Natural killer cell (primary cell): ENCODE measurements at regions not wholly inside any gene's neighbourhood (a gene's known extent, or its start where the extent isn't known, plus 50 kb on each side); places are given as distances from the start of the nearest gene placed in this dataset.

Experiments
- ATAC-seq, 3 donors: fragments of 150-1000 bp in 2 of 3; fragments of 200-7000 bp in 1 of 3; cut with Tn5 transposase; 1 replicate in 1 of 3; 2 replicates in 2 of 3; pipeline ENCODE4 v1.10.0; 2021; ENCODE audit warnings: mild to moderate bottlenecking in 2 of 3, moderate library complexity in 2 of 3
- DNase-seq, 2 donors: peaks; one replicate each; pipeline versions ENCODE4 v3.0.0 to v3.0.0-alpha.2; 2013 to 2021; ENCODE audit warnings: mixed read lengths in 1 of 2
- H3K27ac ChIP-seq: one replicate; pipeline ENCODE4 v1.5.1; 2013; ENCODE audit warnings: mild to moderate bottlenecking, low read length
- H3K27me3 ChIP-seq: one replicate; pipeline ENCODE4 v1.6.1; 2013; ENCODE audit warnings: low read length; ENCODE audit not compliant: control insufficient read depth, insufficient read depth
- H3K36me3 ChIP-seq: one replicate; pipeline ENCODE4 v1.6.1; 2013; ENCODE audit warnings: low read length; ENCODE audit not compliant: control insufficient read depth, insufficient read depth
- H3K4me1 ChIP-seq: one replicate; pipeline ENCODE4 v1.6.1; 2013; ENCODE audit warnings: low read length; ENCODE audit not compliant: control insufficient read depth, insufficient read depth
- H3K4me3 ChIP-seq: one replicate; pipeline ENCODE4 v1.5.1; 2013; ENCODE audit warnings: low read length
- H3K9me3 ChIP-seq: one replicate; pipeline ENCODE4 v1.6.1; 2013; ENCODE audit warnings: low read length; ENCODE audit not compliant: control insufficient read depth, insufficient read depth
- H3K27ac Mint-ChIP-seq, 2 donors: one replicate each; pipeline ENCODE4 v1.8.0; 2022; ENCODE audit warnings: mild to moderate bottlenecking in 2 of 2, mixed read lengths in 2 of 2, moderate library complexity in 1 of 2
- H3K27me3 Mint-ChIP-seq, 2 donors: one replicate each; pipeline ENCODE4 v1.8.0; 2022; ENCODE audit warnings: low read depth in 2 of 2, mixed read lengths in 2 of 2
- H3K36me3 Mint-ChIP-seq: one replicate; pipeline ENCODE4 v1.8.0; 2022; ENCODE audit warnings: mixed read lengths
- H3K4me1 Mint-ChIP-seq, 2 donors: one replicate each; pipeline ENCODE4 v1.8.0; 2022; ENCODE audit warnings: mixed read lengths in 2 of 2
- H3K4me3 Mint-ChIP-seq: one replicate; pipeline ENCODE4 v1.8.0; 2022; ENCODE audit warnings: mild to moderate bottlenecking, moderate library complexity, mixed read lengths
- H3K9me3 Mint-ChIP-seq, 2 donors: one replicate each; pipeline ENCODE4 v1.8.0; 2022; ENCODE audit warnings: mixed read lengths in 2 of 2
- CTCF ChIP-seq: fragments of 200-600 bp; IDR thresholded peaks from one replicate; pipeline ENCODE4 v1.8.0; 2022; ENCODE audit warnings: antibody characterized with exemption
- WGBS: methylation state at CpG from one replicate; pipeline ENCODE4 v1.1.7; 2013; ENCODE audit warnings: missing lambda C conversion rate; ENCODE audit not compliant: insufficient coverage; 5-methylcytosine and 5-hydroxymethylcytosine counted together
- intact Hi-C: fragments of 100-400 bp; cut with micrococcal nuclease; formaldehyde crosslinking; loops from one replicate; pipeline ENCODE4 v1.14.2; 2022

GRCh38 chr20:20763650-20764049 lies 51.2 kb upstream of the RALGAPA2 start:
- H3K4me3 ChIP-seq: no peak overlapping the region
- DNase-seq (no peak), ATAC-seq (no peak)
- no peak overlapping the region for H3K27ac Mint-ChIP-seq
- WGBS: 92% methylated on average over 4 of the region's 5 CpGs
- H3K9me3 Mint-ChIP-seq: no peaks in the 10 kb centered on the region
- no peaks in the 10 kb centered on the region for H3K36me3 ChIP-seq
- H3K27me3 Mint-ChIP-seq: peaks cover 6 to 24% of the 10 kb centered on the region in 2 donors
- no peaks in the 10 kb centered on the region for H3K4me1 ChIP-seq
- intact Hi-C loops: no loop called here
- H3K36me3 Mint-ChIP-seq: no peaks in the 10 kb centered on the region
- no peaks in the 10 kb centered on the region for H3K9me3 ChIP-seq
- no peak for TF ChIP-seq CTCF
- no peak overlapping the region for H3K4me3 Mint-ChIP-seq
- no peaks in the 10 kb centered on the region for H3K4me1 Mint-ChIP-seq
- H3K27me3 ChIP-seq: no peaks in the 10 kb centered on the region
- H3K27ac ChIP-seq: no peak overlapping the region
